OCI-LY7 (cell line): ENCODE measurements at regions not wholly inside any gene's neighbourhood (a gene's known extent, or its start where the extent isn't known, plus 50 kb on each side); places are given as distances from the start of the nearest gene placed in this dataset.

Experiments
- BruUV-seq: library from RNA; stranded (reverse); fragments of 400-500 nt; replicated peaks from 2 replicates; lab custom pipeline; 2021; lab: Mats Ljungman, UMichigan
- CTCF ChIA-PET: fragments of 300-600 bp; sonication (Branson Sonifier 250); formaldehyde crosslinking; loops from one replicate; lab custom pipeline; 2022; ENCODE audit warnings: antibody characterized with exemption; ENCODE audit not compliant: unreplicated experiment; lab: Charles Lee
- POLR2A ChIA-PET: fragments of 300-600 bp; sonication (Branson Sonifier 250); formaldehyde crosslinking; loops from one replicate; lab custom pipeline; 2022; ENCODE audit warnings: antibody characterized with exemption; lab: Charles Lee
- DNase-seq: peaks from one replicate; pipeline ENCODE4 v3.0.0-alpha.2; 2015; ENCODE audit warnings: low spot score
- H2AFZ ChIP-seq: fragments of 200-600 bp; sonication (generic), shearing (Covaris generic); 2 replicates; pipeline ENCODE4 v1.6.1; 2014; ENCODE audit warnings: mild to moderate bottlenecking, antibody characterized with exemption, low read length, moderate library complexity
- H3K27ac ChIP-seq: fragments of 200-600 bp; sonication (generic); 2 replicates; pipeline ENCODE4 v1.5.1; 2014; ENCODE audit warnings: mixed run types, low read depth, mild to moderate bottlenecking, moderate library complexity, low read length, inconsistent platforms; ENCODE audit not compliant: poor library complexity, severe bottlenecking
- H3K36me3 ChIP-seq: fragments of 200-600 bp; sonication (generic); 2 replicates; pipeline ENCODE4 v1.6.1; 2014; ENCODE audit warnings: mild to moderate bottlenecking, antibody characterized with exemption, low read length, moderate library complexity, mixed read lengths; ENCODE audit not compliant: insufficient read depth
- H3K4me1 ChIP-seq: fragments of 200-600 bp; sonication (generic); 2 replicates; pipeline ENCODE4 v1.5.1; 2014; ENCODE audit warnings: mild to moderate bottlenecking, low read length; ENCODE audit not compliant: insufficient read depth, poor library complexity, severe bottlenecking
- H3K4me2 ChIP-seq: fragments of 200-600 bp; sonication (generic); 2 replicates; pipeline ENCODE4 v1.6.1; 2014; ENCODE audit warnings: mild to moderate bottlenecking, low read length
- H3K4me3 ChIP-seq: fragments of 200-600 bp; sonication (generic); 2 replicates; pipeline ENCODE4 v1.5.1; 2014; ENCODE audit warnings: mild to moderate bottlenecking, low read depth, low read length; ENCODE audit not compliant: poor library complexity, severe bottlenecking
- H3K79me2 ChIP-seq: fragments of 200-600 bp; sonication (generic); 2 replicates; pipeline ENCODE4 v1.6.1; 2016; ENCODE audit warnings: low read depth, mild to moderate bottlenecking, low read length, moderate library complexity, mixed read lengths; ENCODE audit not compliant: insufficient read depth
- H3K9me2 ChIP-seq: fragments of 200-600 bp; sonication (generic); 2 replicates; pipeline ENCODE4 v1.6.1; 2016; ENCODE audit warnings: mild to moderate bottlenecking, low read length, mixed read lengths; ENCODE audit not compliant: insufficient read depth
- H3K9me3 ChIP-seq: fragments of 200-600 bp; sonication (generic); 2 replicates; pipeline ENCODE4 v1.6.1; 2014; ENCODE audit warnings: mild to moderate bottlenecking, mixed run types, low read length, mixed read lengths
- H4K20me1 ChIP-seq: fragments of 200-600 bp; sonication (generic); 2 replicates; pipeline ENCODE4 v1.6.1; 2014; ENCODE audit warnings: mild to moderate bottlenecking, antibody characterized with exemption, low read length, moderate library complexity, mixed read lengths; ENCODE audit not compliant: insufficient read depth
- EZH2phosphoT487 ChIP-seq: fragments of 200-600 bp; sonication (generic); IDR thresholded peaks from 2 replicates; pipeline ENCODE4 v1.6.1; 2018; ENCODE audit warnings: low read depth, borderline replicate concordance, mild to moderate bottlenecking, mixed run types, antibody characterized with exemption, low read length, moderate library complexity, mixed read lengths
- intact Hi-C: fragments of 100-400 bp; cut with micrococcal nuclease; formaldehyde crosslinking; loops from one replicate; pipeline ENCODE4 v1.10.0; 2022; ENCODE audit not compliant: unreplicated experiment
- TF ChIP-seq, protein P1 (sequence below): fragments of 200-600 bp; sonication (generic); conservative IDR thresholded peaks from 2 replicates; pipeline ENCODE4 v1.5.1; 2014; ENCODE audit warnings: mild to moderate bottlenecking, antibody characterized with exemption, low read length, moderate library complexity, mixed read lengths

DNA sequence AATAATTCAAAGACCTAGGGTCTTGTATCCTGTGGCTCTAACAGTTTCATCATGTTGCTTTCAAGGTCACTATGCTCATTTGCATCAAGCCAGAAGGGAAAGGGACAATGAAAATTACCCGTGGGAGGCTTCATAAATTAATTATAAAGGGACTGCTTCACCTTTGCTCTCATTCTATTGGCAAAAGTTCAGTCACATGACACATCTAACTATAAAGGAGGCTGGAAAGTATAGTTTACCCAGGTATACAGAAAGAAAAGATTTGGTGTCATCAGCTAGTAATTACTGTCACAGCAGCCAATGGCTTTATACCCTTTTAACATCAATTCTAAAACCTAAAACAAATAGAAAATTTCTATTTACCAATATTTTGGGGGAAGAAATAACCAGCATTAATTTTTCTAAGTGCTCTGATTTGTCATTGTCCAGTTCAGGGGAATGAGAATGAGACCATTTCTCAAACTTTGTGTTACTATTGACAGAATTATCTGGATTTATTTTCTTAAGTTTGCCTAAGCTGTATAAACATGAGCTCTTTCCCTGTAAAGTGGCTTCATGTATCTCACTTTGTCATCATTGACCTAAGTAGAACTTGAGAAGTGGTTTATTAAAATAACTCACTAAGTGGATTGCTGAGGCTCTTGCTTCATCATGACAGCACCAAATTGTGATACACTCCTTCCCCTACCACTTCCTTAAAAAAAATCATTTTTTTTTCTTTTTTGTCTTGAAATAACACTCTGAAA lies 257.7 kb upstream of the PEX5L start:
- POLR2A ChIA-PET, result interaction anchor here (0.5 kb wide), 1 partner anchor 98 kb away, joined by 3 read pairs; no protein-coding TSS in a partner anchor

DNA sequence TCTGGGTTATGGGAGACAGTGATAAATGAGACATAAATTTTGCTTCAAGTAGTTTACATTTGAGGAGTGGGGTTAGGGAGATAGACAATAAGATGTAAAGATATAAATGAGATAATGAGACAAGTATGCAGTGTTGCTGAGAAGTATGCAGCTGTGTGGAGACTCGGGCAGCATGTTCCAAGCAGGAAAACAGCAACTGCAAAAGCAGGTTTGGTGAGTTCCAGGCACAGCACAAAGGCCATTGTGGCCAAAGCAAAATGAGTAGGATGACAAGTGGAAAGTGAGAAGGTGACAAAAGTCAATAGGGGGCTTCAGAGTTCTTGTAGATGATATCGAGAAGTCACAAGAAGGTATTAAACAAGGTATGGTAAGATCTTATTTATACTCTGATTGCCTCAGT lies 259.1 kb upstream of the PEX5L start:
- ChIA-PET CTCF (no interaction called here), POLR2A (no interaction called here)
- Histone ChIP-seq H3K4me2 (no peak overlapping the region), H4K20me1 (no peaks in the 10 kb centered on the region), H3K79me2 (no peaks in the 10 kb centered on the region), H2AFZ (no peak overlapping the region), H3K36me3 (no peaks in the 10 kb centered on the region), H3K4me3 (no peak overlapping the region), H3K9me2 (no peaks in the 10 kb centered on the region), H3K4me1 (no peaks in the 10 kb centered on the region), H3K9me3 (no peaks in the 10 kb centered on the region), H3K27ac (no peak overlapping the region)
- no TSS peak for BruUV-seq
- TF ChIP-seq, protein P1, sequence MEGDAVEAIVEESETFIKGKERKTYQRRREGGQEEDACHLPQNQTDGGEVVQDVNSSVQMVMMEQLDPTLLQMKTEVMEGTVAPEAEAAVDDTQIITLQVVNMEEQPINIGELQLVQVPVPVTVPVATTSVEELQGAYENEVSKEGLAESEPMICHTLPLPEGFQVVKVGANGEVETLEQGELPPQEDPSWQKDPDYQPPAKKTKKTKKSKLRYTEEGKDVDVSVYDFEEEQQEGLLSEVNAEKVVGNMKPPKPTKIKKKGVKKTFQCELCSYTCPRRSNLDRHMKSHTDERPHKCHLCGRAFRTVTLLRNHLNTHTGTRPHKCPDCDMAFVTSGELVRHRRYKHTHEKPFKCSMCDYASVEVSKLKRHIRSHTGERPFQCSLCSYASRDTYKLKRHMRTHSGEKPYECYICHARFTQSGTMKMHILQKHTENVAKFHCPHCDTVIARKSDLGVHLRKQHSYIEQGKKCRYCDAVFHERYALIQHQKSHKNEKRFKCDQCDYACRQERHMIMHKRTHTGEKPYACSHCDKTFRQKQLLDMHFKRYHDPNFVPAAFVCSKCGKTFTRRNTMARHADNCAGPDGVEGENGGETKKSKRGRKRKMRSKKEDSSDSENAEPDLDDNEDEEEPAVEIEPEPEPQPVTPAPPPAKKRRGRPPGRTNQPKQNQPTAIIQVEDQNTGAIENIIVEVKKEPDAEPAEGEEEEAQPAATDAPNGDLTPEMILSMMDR, result no peak
- no peak for TF ChIP-seq EZH2phosphoT487
- intact Hi-C loops, result no loop called here
- no peak for DNase-seq

More for the DNA sequence above, 257.7 kb upstream of the PEX5L start:
- Histone ChIP-seq H3K9me2 (no peaks in the 10 kb centered on the region), H3K36me3 (no peaks in the 10 kb centered on the region), H4K20me1 (no peaks in the 10 kb centered on the region), H3K4me1 (no peaks in the 10 kb centered on the region), H3K9me3 (no peaks in the 10 kb centered on the region), H3K27ac (no peak overlapping the region), H2AFZ (no peak overlapping the region), H3K4me2 (no peak overlapping the region), H3K4me3 (no peak overlapping the region), H3K79me2 (no peaks in the 10 kb centered on the region)
- intact Hi-C loops, result no loop called here
- CTCF ChIA-PET, result no interaction called here
- no peak for DNase-seq
- BruUV-seq, result no TSS peak
- TF ChIP-seq, protein P1, result no peak
- no peak for TF ChIP-seq EZH2phosphoT487

DNA sequence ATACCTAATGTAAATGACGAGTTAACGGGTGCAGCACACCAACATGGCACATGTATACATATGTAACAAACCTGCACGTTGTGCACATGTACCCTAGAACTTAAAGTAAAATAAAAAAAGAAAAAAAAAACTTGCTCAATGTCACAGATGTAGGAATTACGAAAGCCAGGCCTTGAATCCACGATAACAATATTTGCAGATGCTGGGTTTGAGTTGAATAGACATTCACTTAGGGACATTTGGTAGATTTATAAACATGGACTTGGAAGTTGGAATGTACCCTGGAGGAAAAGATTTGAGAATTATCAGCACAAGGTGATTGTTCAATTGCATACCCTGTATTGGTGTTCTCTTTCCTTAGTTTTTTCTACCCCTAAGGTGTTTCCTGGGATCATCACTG lies 260.2 kb upstream of the PEX5L start:
- H2AFZ ChIP-seq, result no peak overlapping the region
- H3K36me3 ChIP-seq, result no peaks in the 10 kb centered on the region
- H4K20me1 ChIP-seq, result no peaks in the 10 kb centered on the region; the same call in 1 of the 2 replicates
- POLR2A ChIA-PET, result no interaction called here
- no TSS peak for BruUV-seq
- no peak overlapping the region for H3K4me2 ChIP-seq
- no peak overlapping the region for H3K4me3 ChIP-seq
- no peaks in the 10 kb centered on the region for H3K9me2 ChIP-seq
- DNase-seq, result no peak
- H3K79me2 ChIP-seq, result no peaks in the 10 kb centered on the region
- TF ChIP-seq, protein P1, result no peak
- no peak for TF ChIP-seq EZH2phosphoT487
- H3K4me1 ChIP-seq, result no peaks in the 10 kb centered on the region
- H3K27ac ChIP-seq, result no peak overlapping the region
- CTCF ChIA-PET, result no interaction called here
- intact Hi-C loops, result no loop called here
- H3K9me3 ChIP-seq, result no peaks in the 10 kb centered on the region
